IPS-15b (cell line): ENCODE measurements at regions not wholly inside any gene's neighbourhood (a gene's known extent, or its start where the extent isn't known, plus 50 kb on each side); places are given as distances from the start of the nearest gene placed in this dataset.

Experiments
- H3K27me3 ChIP-seq: one replicate; pipeline ENCODE4 v1.6.1; 2013; ENCODE audit warnings: low read length; ENCODE audit not compliant: control insufficient read depth, insufficient read depth
- H3K36me3 ChIP-seq: one replicate; pipeline ENCODE4 v1.6.1; 2013; ENCODE audit warnings: low read length; ENCODE audit not compliant: control insufficient read depth, insufficient read depth
- H3K4me1 ChIP-seq: one replicate; pipeline ENCODE4 v1.6.1; 2013; ENCODE audit warnings: mild to moderate bottlenecking, low read length; ENCODE audit not compliant: control insufficient read depth, insufficient read depth
- H3K4me3 ChIP-seq: one replicate; pipeline ENCODE4 v1.5.1; 2013; ENCODE audit warnings: low read depth, low read length
- H3K9ac ChIP-seq: one replicate; pipeline ENCODE4 v1.6.1; 2013; ENCODE audit warnings: low read depth, mild to moderate bottlenecking, low read length
- H3K9me3 ChIP-seq: one replicate; pipeline ENCODE4 v1.6.1; 2013; ENCODE audit warnings: mild to moderate bottlenecking, low read length; ENCODE audit not compliant: control insufficient read depth, insufficient read depth

- no peak overlapping the region for H3K9ac ChIP-seq
Measured at GRCh38 chr5:135141303-135142268, 107.6 kb upstream of the PITX1 start.

GRCh38 chr5:135140446-135141204 lies 106.6 kb upstream of the PITX1 start:
- H3K4me3 ChIP-seq, result no peak overlapping the region
- H3K36me3 ChIP-seq, result no peaks in the 10 kb centered on the region
- no peak overlapping the region for H3K9ac ChIP-seq
- H3K4me1 ChIP-seq, result no peaks in the 10 kb centered on the region
- H3K9me3 ChIP-seq, result no peaks in the 10 kb centered on the region
- H3K27me3 ChIP-seq, result no peaks in the 10 kb centered on the region

More at GRCh38 chr5:135141303-135142268, 107.6 kb upstream of the PITX1 start:
- no peak overlapping the region for H3K4me3 ChIP-seq
- no peaks in the 10 kb centered on the region for H3K27me3 ChIP-seq
- no peaks in the 10 kb centered on the region for H3K4me1 ChIP-seq
- no peaks in the 10 kb centered on the region for H3K9me3 ChIP-seq
- no peaks in the 10 kb centered on the region for H3K36me3 ChIP-seq

- Histone ChIP-seq H3K9me3 (no peaks in the 10 kb centered on the region), H3K9ac (no peak overlapping the region), H3K4me1 (no peaks in the 10 kb centered on the region), H3K36me3 (no peaks in the 10 kb centered on the region), H3K4me3 (no peak overlapping the region), H3K27me3 (no peaks in the 10 kb centered on the region)
Measured at GRCh38 chr5:135139381-135140134, 105.5 kb upstream of the PITX1 start.

GRCh38 chr5:135138116-135138850 lies 104.3 kb upstream of the PITX1 start:
- Histone ChIP-seq H3K4me1 (no peaks in the 10 kb centered on the region), H3K9me3 (no peaks in the 10 kb centered on the region), H3K9ac (no peak overlapping the region), H3K36me3 (no peaks in the 10 kb centered on the region), H3K4me3 (no peak overlapping the region), H3K27me3 (no peaks in the 10 kb centered on the region)

- no peaks in the 10 kb centered on the region for H3K9me3 ChIP-seq
- H3K27me3 ChIP-seq, result no peaks in the 10 kb centered on the region
- H3K4me3 ChIP-seq, result no peak overlapping the region
- no peak overlapping the region for H3K9ac ChIP-seq
- H3K36me3 ChIP-seq, result no peaks in the 10 kb centered on the region
- H3K4me1 ChIP-seq, result no peaks in the 10 kb centered on the region
Measured at GRCh38 chr5:135137146-135137915, 103.3 kb upstream of the PITX1 start.

- Histone ChIP-seq H3K9ac (no peak overlapping the region), H3K27me3 (no peaks in the 10 kb centered on the region), H3K4me1 (no peaks in the 10 kb centered on the region), H3K36me3 (no peaks in the 10 kb centered on the region), H3K9me3 (no peaks in the 10 kb centered on the region), H3K4me3 (no peak overlapping the region)
Measured at GRCh38 chr5:135136546-135136945, 102.5 kb upstream of the PITX1 start.

- H3K36me3 ChIP-seq, result no peaks in the 10 kb centered on the region
- H3K4me1 ChIP-seq, result no peaks in the 10 kb centered on the region
- H3K9ac ChIP-seq, result no peak overlapping the region
- no peaks in the 10 kb centered on the region for H3K27me3 ChIP-seq
- H3K4me3 ChIP-seq, result no peak overlapping the region
- H3K9me3 ChIP-seq, result no peaks in the 10 kb centered on the region
Measured at GRCh38 chr5:135135530-135136226, 101.7 kb upstream of the PITX1 start.

- H3K9ac ChIP-seq, result no peak overlapping the region
- no peaks in the 10 kb centered on the region for H3K27me3 ChIP-seq
- H3K4me1 ChIP-seq, result no peaks in the 10 kb centered on the region
- H3K4me3 ChIP-seq, result no peak overlapping the region
- no peaks in the 10 kb centered on the region for H3K9me3 ChIP-seq
- H3K36me3 ChIP-seq, result no peaks in the 10 kb centered on the region
Measured at GRCh38 chr5:135134691-135135381, 100.8 kb upstream of the PITX1 start.

- Histone ChIP-seq H3K27me3 (no peaks in the 10 kb centered on the region), H3K9ac (no peak overlapping the region), H3K36me3 (no peaks in the 10 kb centered on the region), H3K9me3 (no peaks in the 10 kb centered on the region), H3K4me1 (no peaks in the 10 kb centered on the region), H3K4me3 (no peak overlapping the region)
Measured at GRCh38 chr5:135133698-135134515, 99.9 kb upstream of the PITX1 start.
